GM12878 (cell line): ENCODE measurements at regions not wholly inside any gene's neighbourhood (a gene's known extent, or its start where the extent isn't known, plus 50 kb on each side); places are given as distances from the start of the nearest gene placed in this dataset.

Experiments used
- ATAC-seq: fragments of 200-7000 bp; cut with Tn5 transposase; 3 replicates; pipeline ENCODE4 v1.9.1; 2020; ENCODE audit warnings: mild to moderate bottlenecking, moderate library complexity
- BruUV-seq: library from RNA; stranded (reverse); fragments of 400-500 nt; replicated peaks from 2 replicates; lab custom pipeline; 2021; lab: Mats Ljungman, UMichigan
- CTCF ChIA-PET: fragments of 300-600 bp; sonication (Branson Sonifier 250); formaldehyde crosslinking; extraction: SDS; loops from one replicate; lab custom pipeline; 2021; ENCODE audit warnings: inconsistent platforms; lab: Yijun Ruan, JAX
- POLR2A ChIA-PET: fragments of 350-600 bp; formaldehyde crosslinking; extraction: SDS; loops from one replicate; lab custom pipeline; 2021; ENCODE audit warnings: inconsistent platforms; lab: Charles Lee
- RAD21 ChIA-PET: fragments of 300-600 bp; sonication (Branson Sonifier 250); formaldehyde crosslinking; loops from one replicate; lab custom pipeline; 2023; ENCODE audit warnings: antibody characterized with exemption; ENCODE audit not compliant: unreplicated experiment; lab: Charles Lee
- SMC1A ChIA-PET: fragments of 300-600 bp; sonication (Branson Sonifier 250); formaldehyde crosslinking; loops from one replicate; lab custom pipeline; 2023; ENCODE audit not compliant: unreplicated experiment, uncharacterized antibody; lab: Charles Lee
- DNase-seq: peaks from one replicate; pipeline ENCODE4 v3.0.0-alpha.2; 2011; ENCODE audit warnings: low read depth, low spot score
- FAIRE-seq: peaks from 3 replicates; lab custom pipeline; 2011; peaks lifted over from hg19 to GRCh38; lab: Jason Lieb, UNC
- H2AFZ ChIP-seq: 2 replicates; pipeline ENCODE4 v1.6.0; 2011; ENCODE audit warnings: low read depth, low read length, control low read depth; ENCODE audit not compliant: control insufficient read depth
- H3K27ac ChIP-seq: 2 replicates; pipeline ENCODE4 v1.5.1; 2011; ENCODE audit warnings: control low read depth; ENCODE audit not compliant: control insufficient read depth, insufficient read depth
- H3K27me3 ChIP-seq, 2 experiments: replicated peaks in 1 of 2; 2 replicates each; pipeline versions ENCODE4 v1.6.0 to v1.6.1; 2011; ENCODE audit warnings: low read length in 1 of 2; ENCODE audit not compliant: control insufficient read depth in 2 of 2, insufficient read depth in 2 of 2
- H3K36me3 ChIP-seq, 2 experiments: 2 replicates each; pipeline ENCODE4 v1.5.1; 2011; ENCODE audit warnings: low read length in 1 of 2; ENCODE audit not compliant: control insufficient read depth in 2 of 2, insufficient read depth in 2 of 2
- H3K4me1 ChIP-seq: 2 replicates; pipeline ENCODE4 v1.6.1; 2011; ENCODE audit warnings: mild to moderate bottlenecking, low read length, moderate library complexity, mixed read lengths; ENCODE audit not compliant: control insufficient read depth, insufficient read depth
- H3K4me2 ChIP-seq: 2 replicates; pipeline ENCODE4 v1.6.0; 2011; ENCODE audit warnings: control low read depth; ENCODE audit not compliant: control insufficient read depth, insufficient read depth
- H3K4me3 ChIP-seq: fragments of 200-600 bp; sonication (generic); 2 replicates; pipeline ENCODE4 v1.5.1; 2016
- H3K79me2 ChIP-seq: 2 replicates; pipeline ENCODE4 v1.6.0; 2011; ENCODE audit warnings: low read length; ENCODE audit not compliant: control insufficient read depth, insufficient read depth
- H3K9ac ChIP-seq: 2 replicates; pipeline ENCODE4 v1.8.0; 2011; ENCODE audit warnings: low read length, control low read depth, mixed read lengths; ENCODE audit not compliant: control insufficient read depth, insufficient read depth
- H3K9me3 ChIP-seq: replicated peaks from 3 replicates; pipeline ENCODE4 v1.5.1; 2011; ENCODE audit warnings: mild to moderate bottlenecking, low read length; ENCODE audit not compliant: control insufficient read depth, insufficient read depth
- H4K20me1 ChIP-seq: 2 replicates; pipeline ENCODE4 v1.6.0; 2011; ENCODE audit not compliant: control insufficient read depth, insufficient read depth
- CHD4 ChIP-seq: fragments of 200-600 bp; sonication (generic); IDR thresholded peaks from 2 replicates; pipeline ENCODE4 v1.6.1; 2016; ENCODE audit warnings: mild to moderate bottlenecking
- NFXL1 ChIP-seq: fragments of 450-650 bp; IDR thresholded peaks from 2 replicates; pipeline ENCODE4 v1.6.1; 2017; ENCODE audit warnings: antibody characterized with exemption, mild to moderate bottlenecking, borderline replicate concordance
- RUNX3 ChIP-seq: IDR thresholded peaks from 2 replicates; pipeline ENCODE4 v1.6.1; 2012; ENCODE audit warnings: low read length, inconsistent platforms
- ZBED1 ChIP-seq: IDR thresholded peaks from 2 replicates; pipeline ENCODE4 v1.6.1; 2016; ENCODE audit warnings: borderline replicate concordance
- WGBS: methylation state at CpG from one replicate; pipeline ENCODE4 v1.1.6; 2016; ENCODE audit warnings: low lambda C conversion rate; ENCODE audit not compliant: insufficient replicate concordance, insufficient coverage; ENCODE audit errors: missing lambda C conversion rate; 5-methylcytosine and 5-hydroxymethylcytosine counted together
- in situ Hi-C: fragments of 300-500 bp; cut with MboI; formaldehyde crosslinking; loops from 9 replicates; pipeline ENCODE4 v1.14.3; 2018; ENCODE audit warnings: mixed read lengths
- intact Hi-C: fragments of 100-400 bp; cut with micrococcal nuclease; formaldehyde crosslinking; loops from one replicate; pipeline ENCODE4 v1.14.2; 2022; ENCODE audit not compliant: unreplicated experiment

DNA sequence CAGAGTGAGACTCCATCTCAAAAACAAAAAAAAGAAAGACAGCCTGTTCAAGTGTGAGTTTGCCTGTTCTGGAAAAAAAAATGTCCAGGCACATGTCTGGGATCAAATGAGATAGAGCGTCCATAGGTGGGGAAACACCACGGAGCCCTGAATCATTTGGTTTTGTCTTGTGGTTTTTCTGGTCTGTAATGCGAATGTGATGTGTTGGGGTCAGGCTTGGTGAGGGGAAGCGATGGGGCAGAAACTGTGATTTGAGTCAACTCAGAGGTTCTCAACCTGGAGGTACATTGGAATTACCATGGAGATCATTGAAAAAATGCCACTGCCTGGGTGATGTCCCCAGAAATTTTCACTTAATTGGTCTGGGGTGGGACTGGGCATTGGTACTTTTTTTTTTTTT, 183.9 kb upstream of the PWP1 start:
- SMC1A ChIA-PET: no interaction called here
- TF ChIP-seq NFXL1 (no peak), ZBED1 (no peak), RUNX3 (peak; percentile 53)

DNA sequence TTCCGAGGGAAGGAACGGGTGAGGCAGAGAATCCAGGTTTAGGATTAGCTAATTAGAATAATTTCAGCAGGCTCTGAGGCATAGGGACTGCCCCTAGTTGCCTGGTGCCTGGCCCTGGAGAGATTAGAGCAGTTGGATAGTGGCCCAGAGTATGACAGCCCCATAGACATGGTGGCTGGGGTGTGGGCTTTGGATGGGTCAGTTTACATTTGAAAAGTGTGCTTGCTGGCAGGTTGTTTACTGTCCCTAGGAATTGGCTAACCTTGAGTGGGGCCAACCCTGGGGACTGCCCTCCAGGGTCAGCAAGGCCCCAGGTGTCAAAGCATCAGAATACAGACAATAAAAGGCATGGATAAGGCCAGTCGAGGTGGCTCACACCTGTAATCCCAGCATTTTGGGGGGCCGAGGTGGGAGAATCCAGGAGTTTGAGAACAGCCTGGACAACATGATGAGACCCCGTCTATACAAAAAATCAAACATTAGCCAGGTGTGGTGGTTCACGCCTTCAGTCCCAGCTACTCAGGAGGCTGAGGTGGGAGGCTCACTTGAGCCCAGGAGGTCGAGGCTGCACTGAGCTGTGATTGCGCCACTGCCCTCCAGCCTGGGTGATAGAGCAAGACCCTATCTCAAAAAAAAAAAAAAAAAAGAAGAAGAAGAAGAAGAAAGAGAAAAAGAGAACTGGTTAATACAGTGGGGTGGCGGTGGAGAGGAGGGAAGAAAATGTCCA, 182.3 kb upstream of the PWP1 start:
- Histone ChIP-seq H3K4me3 (no peak overlapping the region), H3K9ac (no peak overlapping the region), H3K9me3 (no peaks in the 10 kb centered on the region), H3K27me3 (no peaks in the 10 kb centered on the region; a peak in 1 of 4 replicates), H2AFZ (no peak overlapping the region), H3K27ac (no peak overlapping the region), H3K79me2 (no peaks in the 10 kb centered on the region), H3K36me3 (no peaks in the 10 kb centered on the region), H4K20me1 (no peaks in the 10 kb centered on the region), H3K4me2 (no peak overlapping the region), H3K4me1 (no peaks in the 10 kb centered on the region)
- TF ChIP-seq CHD4: no peak
- CTCF ChIA-PET: no interaction called here
- ATAC-seq (no peak), FAIRE-seq (no peak), DNase-seq (no peak)
- SMC1A ChIA-PET: no interaction called here
- RAD21 ChIA-PET: interaction anchor here (0.6 kb wide), 1 partner anchor 234 kb away, joined by 4 read pairs; no protein-coding TSS in a partner anchor
- in situ Hi-C loops (no loop called here), intact Hi-C loops (no loop called here)
- POLR2A ChIA-PET: no interaction called here
- BruUV-seq: no TSS peak
- 56% methylated on average over 8 of the region's 9 CpGs for WGBS

More for the DNA sequence above, 183.9 kb upstream of the PWP1 start:
- FAIRE-seq: no peak
- H3K36me3 ChIP-seq: no peaks in the 10 kb centered on the region
- H3K4me3 ChIP-seq: no peak overlapping the region
- H3K4me2 ChIP-seq: no peak overlapping the region
- ChIA-PET POLR2A (no interaction called here), CTCF (no interaction called here), RAD21 (no interaction called here)
- H3K9me3 ChIP-seq: no peaks in the 10 kb centered on the region
- in situ Hi-C loops (no loop called here), intact Hi-C loops (no loop called here)
- 0% methylated on average over 4 of the region's 4 CpGs for WGBS
- DNase-seq: no peak
- H2AFZ ChIP-seq: no peak overlapping the region
- H4K20me1 ChIP-seq: no peaks in the 10 kb centered on the region
- H3K79me2 ChIP-seq: no peaks in the 10 kb centered on the region
- no peaks in the 10 kb centered on the region for H3K4me1 ChIP-seq
- BruUV-seq: no TSS peak
- H3K9ac ChIP-seq: no peak overlapping the region
- ATAC-seq: no peak
- H3K27me3 ChIP-seq: no peaks in the 10 kb centered on the region; a peak in 1 of 4 replicates
- no peak overlapping the region for H3K27ac ChIP-seq
